Endothelial cell of umbilical vein (primary cell): ENCODE measurements at regions not wholly inside any gene's neighbourhood (a gene's known extent, or its start where the extent isn't known, plus 50 kb on each side); places are given as distances from the start of the nearest gene placed in this dataset.

ENCODE experiments used
- EZH2 ChIP-seq: IDR thresholded peaks from 2 replicates; pipeline ENCODE4 v1.6.1; 2012; ENCODE audit warnings: borderline replicate concordance, low read depth, mild to moderate bottlenecking, moderate library complexity, low read length, inconsistent platforms; ENCODE audit not compliant: severe bottlenecking
- POLR2A ChIP-seq: IDR thresholded peaks from 2 replicates; pipeline ENCODE4 v1.6.1; 2012; ENCODE audit warnings: low read depth, mild to moderate bottlenecking, control low read depth, low read length
- POLR2AphosphoS5 ChIP-seq: IDR thresholded peaks from 2 replicates; pipeline ENCODE4 v1.6.1; 2012; ENCODE audit warnings: low read depth, mild to moderate bottlenecking, control low read depth, low read length, moderate library complexity; ENCODE audit not compliant: insufficient read depth
- TF ChIP-seq, protein P1 (sequence below), 2 donors: IDR thresholded peaks; 1 replicate in 1 of 2; 2 replicates in 1 of 2; pipeline ENCODE4 v1.5.1; 2011; ENCODE audit warnings: low read length in 2 of 2, mild to moderate bottlenecking in 2 of 2, moderate library complexity in 2 of 2, control low read depth in 1 of 2, inconsistent platforms in 1 of 2, low read depth in 1 of 2; ENCODE audit not compliant: insufficient read depth in 1 of 2; ENCODE audit errors: extremely low read depth in 1 of 2

DNA sequence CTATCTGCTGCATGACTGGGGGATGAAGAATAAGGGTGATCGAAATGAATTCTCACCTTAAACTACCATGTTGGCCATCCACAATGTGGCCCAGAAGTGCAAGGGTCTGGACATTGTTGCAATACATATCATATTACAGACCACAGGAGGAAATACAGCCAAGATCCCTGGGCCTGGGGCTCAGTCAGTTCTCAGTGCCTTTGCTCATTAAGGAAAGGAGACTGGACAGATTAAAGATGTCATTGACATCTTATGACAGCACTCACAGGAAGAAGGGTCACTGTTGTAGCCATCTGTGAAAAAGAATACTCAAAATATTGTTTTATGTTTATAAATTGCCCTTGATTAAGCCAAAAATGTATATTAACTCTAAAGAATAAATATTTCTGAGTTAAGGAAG lies 1345.2 kb downstream of the FSTL5 start:
- no peak for TF ChIP-seq POLR2A
- TF ChIP-seq POLR2AphosphoS5: no peak
- TF ChIP-seq, protein P1, sequence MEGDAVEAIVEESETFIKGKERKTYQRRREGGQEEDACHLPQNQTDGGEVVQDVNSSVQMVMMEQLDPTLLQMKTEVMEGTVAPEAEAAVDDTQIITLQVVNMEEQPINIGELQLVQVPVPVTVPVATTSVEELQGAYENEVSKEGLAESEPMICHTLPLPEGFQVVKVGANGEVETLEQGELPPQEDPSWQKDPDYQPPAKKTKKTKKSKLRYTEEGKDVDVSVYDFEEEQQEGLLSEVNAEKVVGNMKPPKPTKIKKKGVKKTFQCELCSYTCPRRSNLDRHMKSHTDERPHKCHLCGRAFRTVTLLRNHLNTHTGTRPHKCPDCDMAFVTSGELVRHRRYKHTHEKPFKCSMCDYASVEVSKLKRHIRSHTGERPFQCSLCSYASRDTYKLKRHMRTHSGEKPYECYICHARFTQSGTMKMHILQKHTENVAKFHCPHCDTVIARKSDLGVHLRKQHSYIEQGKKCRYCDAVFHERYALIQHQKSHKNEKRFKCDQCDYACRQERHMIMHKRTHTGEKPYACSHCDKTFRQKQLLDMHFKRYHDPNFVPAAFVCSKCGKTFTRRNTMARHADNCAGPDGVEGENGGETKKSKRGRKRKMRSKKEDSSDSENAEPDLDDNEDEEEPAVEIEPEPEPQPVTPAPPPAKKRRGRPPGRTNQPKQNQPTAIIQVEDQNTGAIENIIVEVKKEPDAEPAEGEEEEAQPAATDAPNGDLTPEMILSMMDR (IDR thresholded peaks at IDR 0.05; ENCODE audit: extremely low read depth in 1 of 2, insufficient read depth in 1 of 2, low read depth in 1 of 2, low read length in 2 of 2): no peak
- no peak for TF ChIP-seq EZH2
